Lung microvascular endothelial cell (primary cell): ENCODE measurements at regions not wholly inside any gene's neighbourhood (a gene's known extent, or its start where the extent isn't known, plus 50 kb on each side); places are given as distances from the start of the nearest gene placed in this dataset.
A peak's percentile ranks its signal among the peaks of the same experiment; 100 is the strongest.

ENCODE experiments used
- DNase-seq, 2 donors: peaks; one replicate each; pipeline versions ENCODE4 v3.0.0 to v3.0.0-alpha.2; 2010; ENCODE audit warnings: low read depth in 2 of 2

GRCh38 chr5:173780235-173781234, 107.6 kb upstream of the CPEB4 start:
- DNase-seq, result no peak

- DNase-seq, result no peak
These were observed 106.7 kb upstream of the CPEB4 start for GRCh38 chr5:173781432-173781815.

- DNase-seq, result peak; percentile 88 to 97
These were observed 106.1 kb upstream of the CPEB4 start for GRCh38 chr5:173781816-173782670.

GRCh38 chr5:173782671-173783101, 105.5 kb upstream of the CPEB4 start:
- peak in 1 of 2 donors; percentile 17 for DNase-seq

- no peak for DNase-seq
These were observed 104.8 kb upstream of the CPEB4 start for GRCh38 chr5:173783371-173783770.

- DNase-seq, result no peak
These were observed 102.7 kb upstream of the CPEB4 start for GRCh38 chr5:173785400-173785799.

- DNase-seq, result no peak
These were observed 102.3 kb upstream of the CPEB4 start for GRCh38 chr5:173785866-173786265.

GRCh38 chr5:173786286-173787187, 101.6 kb upstream of the CPEB4 start:
- no peak for DNase-seq

GRCh38 chr5:173789031-173789920, 98.9 kb upstream of the CPEB4 start:
- DNase-seq, result peak in 1 of 2 donors; percentile 46

GRCh38 chr5:173790177-173790719, 97.9 kb upstream of the CPEB4 start:
- no peak for DNase-seq

GRCh38 chr5:173790836-173791546, 97.2 kb upstream of the CPEB4 start:
- no peak for DNase-seq

- no peak for DNase-seq
These were observed 96.3 kb upstream of the CPEB4 start for GRCh38 chr5:173791878-173792277.

- DNase-seq, result no peak
These were observed 95.2 kb upstream of the CPEB4 start for GRCh38 chr5:173792781-173793547.

GRCh38 chr5:173793648-173794548, 94.3 kb upstream of the CPEB4 start:
- DNase-seq, result no peak

GRCh38 chr5:173794901-173795416, 93.2 kb upstream of the CPEB4 start:
- no peak for DNase-seq

- no peak for DNase-seq
These were observed 92.5 kb upstream of the CPEB4 start for GRCh38 chr5:173795601-173796000.
